GM10266 (cell line): ENCODE measurements at regions not wholly inside any gene's neighbourhood (a gene's known extent, or its start where the extent isn't known, plus 50 kb on each side); places are given as distances from the start of the nearest gene placed in this dataset.

Experiments used
- DNase-seq: peaks from one replicate; pipeline ENCODE4 v3.0.0; 2012; ENCODE audit errors: extremely low spot score
- CTCF ChIP-seq: IDR thresholded peaks from 2 replicates; pipeline ENCODE4 v1.5.1; 2012; ENCODE audit warnings: mild to moderate bottlenecking, low read depth; ENCODE audit not compliant: control insufficient read depth, insufficient read depth; ENCODE audit errors: missing control alignments

GRCh38 chr18:67646890-67647289 lies 130.4 kb upstream of the DSEL start:
- no peak for DNase-seq
- TF ChIP-seq CTCF: no peak

GRCh38 chr18:67644226-67644625 lies 127.7 kb upstream of the DSEL start:
- no peak for TF ChIP-seq CTCF
- no peak for DNase-seq

GRCh38 chr18:67639872-67640271 lies 123.4 kb upstream of the DSEL start:
- no peak for TF ChIP-seq CTCF
- no peak for DNase-seq

DNA sequence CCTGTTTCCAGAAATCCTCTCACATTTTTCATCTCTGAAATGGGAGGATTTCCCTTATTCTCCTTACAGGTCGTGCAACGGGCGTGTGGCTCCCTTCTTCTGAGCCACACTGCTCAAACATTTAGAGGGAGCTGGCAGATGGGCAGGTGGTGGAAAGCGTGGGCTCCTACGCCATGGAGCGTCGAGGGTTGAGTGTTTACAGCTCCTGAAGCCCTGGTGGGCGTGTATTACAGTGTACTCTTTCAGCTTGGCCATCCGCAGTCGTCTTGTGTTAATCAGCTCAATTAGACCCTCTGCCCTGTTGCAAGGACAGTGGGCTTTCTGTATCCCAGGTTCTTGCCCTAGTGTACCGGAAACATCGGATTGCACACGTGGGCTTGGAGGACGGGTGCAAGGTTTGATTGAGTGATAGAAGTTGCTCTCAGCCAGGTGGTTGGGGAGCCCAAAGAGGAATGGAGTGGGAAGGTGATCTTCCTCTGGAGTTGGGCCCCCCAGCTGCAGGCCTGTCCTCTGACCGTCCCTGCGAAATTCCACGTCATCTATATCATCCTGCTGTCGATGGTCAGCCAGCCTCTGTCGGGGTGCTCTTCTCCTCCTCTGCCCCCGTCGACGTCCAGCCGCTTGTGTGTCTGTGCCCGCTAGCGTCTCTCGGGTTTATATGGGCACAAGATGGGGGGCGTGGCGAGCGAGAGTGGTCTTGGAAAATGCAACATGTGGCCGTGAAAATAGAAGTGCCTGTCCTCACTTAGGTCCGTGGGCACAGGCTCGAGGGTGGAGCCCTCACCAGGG lies 120.3 kb upstream of the DSEL start:
- TF ChIP-seq CTCF: no peak
- no peak for DNase-seq

GRCh38 chr18:67634631-67635338 lies 118.3 kb upstream of the DSEL start:
- no peak for DNase-seq
- no peak for TF ChIP-seq CTCF

DNA sequence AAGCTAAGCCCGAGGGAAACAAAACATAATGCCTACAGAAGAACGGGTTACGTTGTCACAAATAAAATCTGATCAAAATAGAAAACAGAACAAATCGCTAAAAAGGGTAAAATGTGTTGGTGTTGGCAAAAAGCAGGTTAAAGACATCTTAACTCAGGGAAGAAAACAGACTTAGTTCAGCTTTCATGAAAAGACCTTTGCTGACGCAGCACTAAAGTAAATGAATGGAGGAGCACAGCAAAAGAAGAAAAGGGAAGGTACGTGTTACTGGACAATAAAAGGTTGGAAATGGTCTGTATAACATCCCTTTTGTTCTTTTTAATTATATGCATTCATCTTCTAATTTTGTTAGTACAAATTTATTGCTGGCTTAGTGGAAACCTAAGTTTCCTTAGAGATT lies 117.4 kb upstream of the DSEL start:
- no peak for TF ChIP-seq CTCF
- no peak for DNase-seq

DNA sequence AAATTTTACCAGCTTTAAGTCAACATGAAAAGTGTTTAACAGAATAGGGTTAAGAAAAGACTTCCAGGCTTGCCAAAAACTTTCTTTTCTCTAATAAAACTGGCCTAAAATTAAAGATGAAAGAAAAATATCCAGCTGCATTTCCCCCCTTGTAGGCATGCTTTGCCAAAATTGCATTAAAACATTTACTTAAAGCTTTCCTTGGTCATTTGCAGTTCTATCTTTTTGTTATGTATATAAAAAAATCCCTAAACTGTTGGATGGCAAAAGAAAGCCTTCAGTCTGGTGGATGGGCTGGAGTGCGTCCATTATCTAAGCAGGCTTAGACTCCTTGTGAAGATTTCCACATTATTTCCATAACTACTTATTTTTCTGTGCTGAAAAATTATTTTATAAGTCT lies 105.4 kb upstream of the DSEL start:
- DNase-seq: no peak
- no peak for TF ChIP-seq CTCF
